ENCODE measurements at regions not wholly inside any gene's neighbourhood (a gene's known extent, or its start where the extent isn't known, plus 50 kb on each side); places are given as distances from the start of the nearest gene placed in this dataset.

- DNase-seq = no peak
Measured at GRCh38 chr2:217517402-217517801, 485.4 kb downstream of the TNS1 start.

GRCh38 chr2:217515615-217516309 lies 487.0 kb downstream of the TNS1 start:
- no peak for DNase-seq

- no peak for DNase-seq
Measured at GRCh38 chr2:217513258-217513657, 489.5 kb downstream of the TNS1 start.

- DNase-seq = no peak
Measured at GRCh38 chr2:217512728-217513127, 490.1 kb downstream of the TNS1 start.

- no peak for DNase-seq
Measured at GRCh38 chr2:217512259-217512658, 490.5 kb downstream of the TNS1 start.

- DNase-seq = no peak
Measured at GRCh38 chr2:217511850-217512249, 490.9 kb downstream of the TNS1 start.

GRCh38 chr2:217510771-217511291 lies 492.0 kb downstream of the TNS1 start:
- peak; percentile 63 for DNase-seq

- DNase-seq = no peak
Measured at GRCh38 chr2:217505303-217505702, 497.5 kb downstream of the TNS1 start.

- no peak for DNase-seq
Measured at GRCh38 chr2:217501887-217502286, 500.9 kb downstream of the TNS1 start.

- no peak for DNase-seq
Measured at GRCh38 chr2:217497843-217498377, 504.9 kb downstream of the TNS1 start.

GRCh38 chr2:217494557-217494956 lies 508.2 kb downstream of the TNS1 start:
- DNase-seq = no peak

- DNase-seq = no peak
Measured at GRCh38 chr2:217491271-217491670, 511.5 kb downstream of the TNS1 start.

GRCh38 chr2:217489145-217489960 lies 513.4 kb downstream of the TNS1 start:
- no peak for DNase-seq

- DNase-seq = no peak
Measured at GRCh38 chr2:217484046-217484445, 518.7 kb downstream of the TNS1 start.

GRCh38 chr2:217482056-217482710 lies 520.6 kb downstream of the TNS1 start:
- DNase-seq = no peak

- DNase-seq = no peak
Measured at GRCh38 chr2:217481577-217481976, 521.2 kb downstream of the TNS1 start.

GRCh38 chr2:217479566-217479965 lies 523.2 kb downstream of the TNS1 start:
- DNase-seq = no peak

GRCh38 chr2:217478831-217479455 lies 523.9 kb downstream of the TNS1 start:
- DNase-seq = no peak

- DNase-seq = no peak
Measured at GRCh38 chr2:217477583-217477982, 525.2 kb downstream of the TNS1 start.

GRCh38 chr2:217475791-217476190 lies 527.0 kb downstream of the TNS1 start:
- no peak for DNase-seq

- no peak for DNase-seq
Measured at GRCh38 chr2:217475101-217475500, 527.7 kb downstream of the TNS1 start.

GRCh38 chr2:217471319-217471718 lies 531.5 kb downstream of the TNS1 start:
- no peak for DNase-seq

Measured in DMS79 treated with DMSO at 0.1 percent for 48 hours (cell line).